Sigmoid colon (tissue), 6 donors: ENCODE measurements at regions not wholly inside any gene's neighbourhood (a gene's known extent, or its start where the extent isn't known, plus 50 kb on each side); places are given as distances from the start of the nearest gene placed in this dataset.

Experiments used
- DNase-seq: peaks from one replicate; pipeline ENCODE4 v3.0.0-alpha.2; 2019
- H3K27ac ChIP-seq, 4 donors: fragments of 200-600 bp; sonication (generic); one replicate each; pipeline ENCODE4 v1.5.1; 2016 to 2019; ENCODE audit warnings: mild to moderate bottlenecking in 1 of 4
- H3K27me3 ChIP-seq, 3 donors: fragments of 200-600 bp; sonication (generic); one replicate each; pipeline ENCODE4 v1.5.1; 2019; ENCODE audit warnings: mild to moderate bottlenecking in 1 of 3
- H3K36me3 ChIP-seq, 4 donors: fragments of 200-600 bp; sonication (generic); one replicate each; pipeline ENCODE4 v1.5.1; 2016 to 2019
- H3K4me1 ChIP-seq, 4 donors: fragments of 200-600 bp; sonication (generic); one replicate each; pipeline ENCODE4 v1.5.1; 2017 to 2019
- H3K4me3 ChIP-seq, 4 donors: fragments of 200-600 bp; sonication (generic); one replicate each; pipeline ENCODE4 v1.5.1; 2017 to 2019; ENCODE audit warnings: mild to moderate bottlenecking in 2 of 4, moderate library complexity in 1 of 4
- H3K9me3 ChIP-seq, 4 donors: fragments of 200-600 bp in 3 of 4; sonication (generic) in 3 of 4; one replicate each; pipeline versions ENCODE4 v1.5.1 to v1.6.1; 2013 to 2019
- EP300 ChIP-seq, 4 donors: sonication (generic); formaldehyde crosslinking; IDR thresholded peaks; one replicate each; pipeline ENCODE4 v1.6.1; 2017; ENCODE audit warnings: antibody characterized with exemption in 4 of 4
- POLR2A ChIP-seq, 2 donors: fragments of 450-650 bp; IDR thresholded peaks; one replicate each; pipeline ENCODE4 v1.6.1; 2016; ENCODE audit warnings: antibody characterized with exemption in 2 of 2, mild to moderate bottlenecking in 2 of 2, moderate library complexity in 2 of 2
- POLR2AphosphoS5 ChIP-seq, 4 donors: sonication (generic); formaldehyde crosslinking; IDR thresholded peaks; one replicate each; pipeline ENCODE4 v1.6.1; 2017; ENCODE audit warnings: antibody characterized with exemption in 4 of 4
- WGBS, 2 donors: extraction: QIAGEN DNeasy Blood & Tissue Kit; methylation state at CpG; one replicate each; pipeline ENCODE4 v1.1.7; 2013; 5-methylcytosine and 5-hydroxymethylcytosine counted together
- intact Hi-C: fragments of 100-400 bp; cut with DNase I; formaldehyde crosslinking; loops from one replicate; pipeline ENCODE4 v1.15.1; 2023
- TF ChIP-seq, protein P1 (sequence below), 4 experiments: fragments of 450-650 bp in 3 of 4; fragments of 200-600 bp in 1 of 4; IDR thresholded peaks; one replicate each; pipeline ENCODE4 v1.5.1; 2016 to 2019; ENCODE audit warnings: antibody characterized with exemption in 4 of 4, mild to moderate bottlenecking in 3 of 4, moderate library complexity in 2 of 4
- donor health status: healthy with polysubstance abuse.
- donor health status: healthy.

- WGBS, 2 donors: 53 to 61% methylated on average over 9 of the region's 9 CpGs
- Histone ChIP-seq H3K4me1 (peaks cover 0 to 34% (median 19%) of the 10 kb centered on the region in 4 donors), H3K4me3 (no peak overlapping the region), H3K9me3 (no peaks in the 10 kb centered on the region), H3K36me3 (no peaks in the 10 kb centered on the region), H3K27me3 (no peaks in the 10 kb centered on the region), H3K27ac (no peak overlapping the region)
- intact Hi-C loops: loop anchor here (10.0 kb wide), 1 partner anchor 165 kb away; the partner anchor contains the start of gene SEMA6A
- TF ChIP-seq, protein P1, sequence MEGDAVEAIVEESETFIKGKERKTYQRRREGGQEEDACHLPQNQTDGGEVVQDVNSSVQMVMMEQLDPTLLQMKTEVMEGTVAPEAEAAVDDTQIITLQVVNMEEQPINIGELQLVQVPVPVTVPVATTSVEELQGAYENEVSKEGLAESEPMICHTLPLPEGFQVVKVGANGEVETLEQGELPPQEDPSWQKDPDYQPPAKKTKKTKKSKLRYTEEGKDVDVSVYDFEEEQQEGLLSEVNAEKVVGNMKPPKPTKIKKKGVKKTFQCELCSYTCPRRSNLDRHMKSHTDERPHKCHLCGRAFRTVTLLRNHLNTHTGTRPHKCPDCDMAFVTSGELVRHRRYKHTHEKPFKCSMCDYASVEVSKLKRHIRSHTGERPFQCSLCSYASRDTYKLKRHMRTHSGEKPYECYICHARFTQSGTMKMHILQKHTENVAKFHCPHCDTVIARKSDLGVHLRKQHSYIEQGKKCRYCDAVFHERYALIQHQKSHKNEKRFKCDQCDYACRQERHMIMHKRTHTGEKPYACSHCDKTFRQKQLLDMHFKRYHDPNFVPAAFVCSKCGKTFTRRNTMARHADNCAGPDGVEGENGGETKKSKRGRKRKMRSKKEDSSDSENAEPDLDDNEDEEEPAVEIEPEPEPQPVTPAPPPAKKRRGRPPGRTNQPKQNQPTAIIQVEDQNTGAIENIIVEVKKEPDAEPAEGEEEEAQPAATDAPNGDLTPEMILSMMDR (IDR thresholded peaks at IDR 0.05): no peak
- no peak for TF ChIP-seq POLR2A (IDR thresholded peaks at IDR 0.05)
- TF ChIP-seq EP300 (IDR thresholded peaks at IDR 0.05): no peak
- no peak for TF ChIP-seq POLR2AphosphoS5 (IDR thresholded peaks at IDR 0.05)
- no peak for DNase-seq
Measured at GRCh38 chr5:116739571-116739970, 164.9 kb upstream of the SEMA6A start.

DNA sequence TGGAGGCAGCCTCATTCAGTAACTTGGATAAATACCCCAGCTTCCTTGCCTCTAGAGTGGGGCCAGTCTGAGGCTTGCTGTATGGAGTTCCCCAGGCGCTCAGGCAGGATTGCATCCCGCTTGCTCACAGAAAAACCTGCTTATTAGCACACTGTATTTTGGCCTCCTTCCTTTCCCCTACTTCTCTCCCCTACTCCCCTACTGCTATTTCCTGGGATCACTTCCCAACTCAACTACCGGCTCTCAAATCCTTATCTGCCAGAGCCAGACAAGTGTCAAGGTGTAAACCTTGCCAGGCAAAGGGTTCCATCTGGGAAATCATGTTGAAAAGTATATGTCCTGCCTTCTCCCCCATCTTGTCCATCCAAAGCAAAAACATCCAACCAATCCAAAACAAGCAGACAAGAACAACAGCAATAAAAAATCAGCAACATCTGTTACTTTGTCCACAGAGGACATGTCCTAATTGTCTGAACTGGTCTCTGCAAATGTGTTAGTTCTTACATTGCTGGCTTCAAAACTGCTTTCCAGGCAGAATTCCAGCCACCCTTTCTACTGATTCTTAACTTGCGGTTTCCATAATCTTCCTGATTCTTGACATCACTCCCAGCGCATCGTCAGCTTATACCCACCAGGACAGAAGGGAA lies 164.1 kb upstream of the SEMA6A start:
- H3K27ac ChIP-seq: no peak overlapping the region
- H3K4me3 ChIP-seq: no peak overlapping the region
- H3K27me3 ChIP-seq: no peaks in the 10 kb centered on the region
- no peak for DNase-seq
- WGBS, 2 donors: 78 to 84% methylated on average over 6 of the region's 6 CpGs
- H3K4me1 ChIP-seq: peaks cover 0 to 42% (median 27%) of the 10 kb centered on the region in 4 donors
- TF ChIP-seq POLR2A (IDR thresholded peaks at IDR 0.05) (no peak), POLR2AphosphoS5 (IDR thresholded peaks at IDR 0.05) (no peak), EP300 (IDR thresholded peaks at IDR 0.05) (no peak)
- TF ChIP-seq, protein P1 (IDR thresholded peaks at IDR 0.05): no peak
- no peaks in the 10 kb centered on the region for H3K36me3 ChIP-seq
- no peaks in the 10 kb centered on the region for H3K9me3 ChIP-seq
- intact Hi-C loops: loop anchor here (10.0 kb wide), 1 partner anchor 164 kb away; the partner anchor contains the start of gene SEMA6A

DNA sequence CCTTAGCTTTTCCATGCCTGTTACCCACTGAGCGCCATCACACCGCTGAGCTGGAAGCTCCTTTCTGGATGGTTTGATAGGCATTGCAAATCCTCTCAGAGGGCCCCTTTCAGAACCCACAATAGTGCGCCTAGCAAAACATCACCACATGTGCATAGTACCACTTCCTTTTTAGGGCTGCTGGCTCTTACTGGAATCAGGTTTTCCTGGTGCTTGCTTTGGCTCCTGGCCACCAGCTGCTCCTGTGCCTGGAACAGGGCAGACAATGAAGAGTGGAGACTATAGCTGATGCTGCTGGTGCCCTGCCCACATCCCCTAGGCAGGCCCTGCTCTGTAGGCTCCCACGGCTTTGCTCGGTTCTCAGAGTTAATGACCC lies 163.6 kb upstream of the SEMA6A start:
- WGBS, 2 donors: 45 to 73% methylated on average over 5 of the region's 5 CpGs
- Histone ChIP-seq H3K4me3 (no peak overlapping the region), H3K36me3 (no peaks in the 10 kb centered on the region), H3K4me1 (peaks cover 0 to 47% (median 29%) of the 10 kb centered on the region in 4 donors), H3K27ac (no peak overlapping the region), H3K27me3 (no peaks in the 10 kb centered on the region), H3K9me3 (no peaks in the 10 kb centered on the region)
- no peak for DNase-seq
- TF ChIP-seq POLR2AphosphoS5 (IDR thresholded peaks at IDR 0.05) (no peak), POLR2A (IDR thresholded peaks at IDR 0.05) (no peak), EP300 (IDR thresholded peaks at IDR 0.05) (no peak)
- TF ChIP-seq, protein P1 (IDR thresholded peaks at IDR 0.05): no peak
- intact Hi-C loops: loop anchor here (10.0 kb wide), 1 partner anchor 163 kb away; the partner anchor contains the start of gene SEMA6A

- DNase-seq: no peak
- intact Hi-C loops: loop anchor here (10.0 kb wide), 1 partner anchor 162 kb away; the partner anchor contains the start of gene SEMA6A
- no peaks in the 10 kb centered on the region for H3K36me3 ChIP-seq
Measured at GRCh38 chr5:116736671-116737070, 162.0 kb upstream of the SEMA6A start.

More at GRCh38 chr5:116736671-116737070, 162.0 kb upstream of the SEMA6A start:
- Histone ChIP-seq H3K9me3 (no peaks in the 10 kb centered on the region), H3K27ac (no peak overlapping the region), H3K27me3 (no peaks in the 10 kb centered on the region), H3K4me1 (peaks cover 0 to 54% (median 32%) of the 10 kb centered on the region in 4 donors), H3K4me3 (no peak overlapping the region)
- no peak for TF ChIP-seq POLR2AphosphoS5 (IDR thresholded peaks at IDR 0.05)
- TF ChIP-seq POLR2A (IDR thresholded peaks at IDR 0.05): no peak
- no peak for TF ChIP-seq EP300 (IDR thresholded peaks at IDR 0.05)
- TF ChIP-seq, protein P1 (IDR thresholded peaks at IDR 0.05): no peak
